SU-DHL-6 (cell line): ENCODE measurements at regions not wholly inside any gene's neighbourhood (a gene's known extent, or its start where the extent isn't known, plus 50 kb on each side); places are given as distances from the start of the nearest gene placed in this dataset.

Source experiments
- H2AFZ ChIP-seq: fragments of 200-600 bp; sonication (generic); 2 replicates; pipeline ENCODE4 v1.6.1; 2014; ENCODE audit warnings: low read depth, mild to moderate bottlenecking, moderate library complexity, mixed read lengths, antibody characterized with exemption, low read length; ENCODE audit not compliant: severe bottlenecking
- H3F3A ChIP-seq: fragments of 200-600 bp; shearing (Covaris generic); 2 replicates; pipeline ENCODE4 v1.6.0; 2016; ENCODE audit warnings: antibody characterized with exemption, mild to moderate bottlenecking; ENCODE audit not compliant: insufficient read depth
- H3K27ac ChIP-seq: fragments of 200-600 bp; sonication (generic); 2 replicates; pipeline ENCODE4 v1.5.1; 2016; ENCODE audit warnings: low read depth, mild to moderate bottlenecking, low read length, moderate library complexity, mixed read lengths
- H3K27me3 ChIP-seq: fragments of 200-600 bp; sonication (generic), shearing (Covaris generic); 2 replicates; pipeline ENCODE4 v1.6.0; 2014; ENCODE audit warnings: mild to moderate bottlenecking, low read length
- H3K36me3 ChIP-seq: fragments of 200-600 bp; sonication (generic); 2 replicates; pipeline ENCODE4 v1.6.1; 2014; ENCODE audit warnings: mild to moderate bottlenecking, low read length, mixed read lengths
- H3K4me2 ChIP-seq: fragments of 300-600, 200-600 bp; shearing (Covaris generic), sonication (generic); 2 replicates; pipeline ENCODE4 v1.6.0; 2014; ENCODE audit warnings: low read length, low read depth, mild to moderate bottlenecking; ENCODE audit not compliant: poor library complexity, severe bottlenecking
- H3K4me3 ChIP-seq: fragments of 200-600 bp; sonication (generic); 2 replicates; pipeline ENCODE4 v1.5.1; 2014; ENCODE audit warnings: antibody characterized with exemption, low read length, mild to moderate bottlenecking, mixed read lengths; ENCODE audit not compliant: insufficient read depth, poor library complexity, severe bottlenecking
- H3K79me2 ChIP-seq: fragments of 200-600 bp; sonication (generic); 2 replicates; pipeline ENCODE4 v1.6.1; 2014; ENCODE audit warnings: mild to moderate bottlenecking, low read length, moderate library complexity; ENCODE audit not compliant: insufficient read depth
- H3K9ac ChIP-seq: fragments of 200-600 bp; sonication (generic); 2 replicates; pipeline ENCODE4 v1.7.0; 2014; ENCODE audit warnings: mild to moderate bottlenecking, low read length
- H3K9me2 ChIP-seq: fragments of 200-600 bp; sonication (generic); replicated peaks from 2 replicates; pipeline ENCODE4 v1.6.1; 2014; ENCODE audit warnings: low read length; ENCODE audit not compliant: insufficient read depth
- H3K9me3 ChIP-seq: fragments of 200-600 bp; sonication (generic); 2 replicates; pipeline ENCODE4 v1.6.1; 2014; ENCODE audit warnings: low read length, mixed read lengths; ENCODE audit not compliant: insufficient read depth
- H4K20me1 ChIP-seq: fragments of 200-600 bp; sonication (generic); 2 replicates; pipeline ENCODE4 v1.6.1; 2014; ENCODE audit warnings: low read depth, mild to moderate bottlenecking, antibody characterized with exemption, low read length, moderate library complexity, mixed read lengths
- CTCF ChIP-seq: fragments of 200-600 bp; sonication (generic); IDR thresholded peaks from one replicate; pipeline ENCODE4 v1.5.1; 2017; ENCODE audit warnings: antibody characterized with exemption, mild to moderate bottlenecking, low read length, moderate library complexity; ENCODE audit not compliant: insufficient read depth, poor library complexity, severe bottlenecking
- EZH2phosphoT487 ChIP-seq: fragments of 200-600 bp; sonication (generic), shearing (Covaris generic); conservative IDR thresholded peaks from 2 replicates; pipeline ENCODE4 v1.6.1; 2018; ENCODE audit warnings: mild to moderate bottlenecking, antibody characterized with exemption, low read length, moderate library complexity, mixed read lengths

GRCh38 chr2:181131584-181131983, 151.2 kb downstream of the UBE2E3 start:
- no peaks in the 10 kb centered on the region for H3F3A ChIP-seq
- no peaks in the 10 kb centered on the region for H4K20me1 ChIP-seq
- no peaks in the 10 kb centered on the region for H3K9me3 ChIP-seq
- no peak overlapping the region for H3K27ac ChIP-seq
- H3K4me2 ChIP-seq, result no peak overlapping the region
- no peak overlapping the region for H3K9ac ChIP-seq
- no peaks in the 10 kb centered on the region for H3K36me3 ChIP-seq
- TF ChIP-seq EZH2phosphoT487 (no peak), CTCF (no peak)
- no peak overlapping the region for H2AFZ ChIP-seq
- no peaks in the 10 kb centered on the region for H3K9me2 ChIP-seq
- no peaks in the 10 kb centered on the region for H3K27me3 ChIP-seq
- no peak overlapping the region for H3K4me3 ChIP-seq
- H3K79me2 ChIP-seq, result no peaks in the 10 kb centered on the region

DNA sequence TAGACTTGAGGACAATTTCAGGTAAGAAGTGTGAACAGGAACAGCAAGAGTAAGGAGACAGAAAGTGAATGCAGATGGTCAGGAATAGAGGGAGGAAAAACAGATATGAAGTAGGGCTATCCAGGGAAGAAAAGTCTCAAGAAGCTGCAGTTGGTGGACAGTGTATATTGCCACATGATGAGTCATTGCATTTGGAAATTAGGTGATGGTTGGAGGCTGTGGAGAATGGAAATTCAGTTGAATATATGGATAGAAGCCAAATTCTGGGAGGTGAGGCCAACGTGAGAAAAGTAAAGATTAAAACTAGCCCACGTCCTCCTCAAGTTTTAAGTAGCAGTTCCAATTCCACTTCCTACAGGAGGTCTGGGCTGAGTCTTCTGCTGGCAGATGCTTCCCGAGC, 158.4 kb downstream of the UBE2E3 start:
- Histone ChIP-seq H3K27me3 (no peaks in the 10 kb centered on the region), H3K36me3 (no peaks in the 10 kb centered on the region), H3F3A (no peaks in the 10 kb centered on the region), H3K9me2 (no peaks in the 10 kb centered on the region), H4K20me1 (no peaks in the 10 kb centered on the region), H3K9me3 (no peaks in the 10 kb centered on the region), H3K4me2 (no peak overlapping the region), H3K4me3 (no peak overlapping the region), H3K79me2 (no peaks in the 10 kb centered on the region), H2AFZ (no peak overlapping the region), H3K27ac (no peak overlapping the region), H3K9ac (no peak overlapping the region)
- TF ChIP-seq EZH2phosphoT487 (no peak), CTCF (no peak)

DNA sequence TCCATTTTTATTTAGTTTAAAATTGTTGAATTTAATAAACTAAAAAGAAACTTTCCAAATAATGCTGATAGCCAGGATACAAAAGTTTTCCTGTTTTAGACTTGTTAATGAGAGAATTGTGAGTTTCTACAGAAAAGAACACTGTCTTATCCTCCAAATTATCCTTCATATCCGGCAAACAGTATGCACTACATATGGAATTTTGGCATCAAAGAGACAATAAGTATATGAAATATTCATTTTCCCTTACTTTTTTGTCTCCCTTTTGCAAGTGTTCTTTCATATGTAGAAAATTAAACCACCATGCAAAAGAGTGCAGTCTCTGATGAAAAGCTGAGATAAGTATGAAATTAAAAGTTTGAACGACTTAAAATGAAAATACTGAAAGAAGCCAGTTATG, 159.4 kb downstream of the UBE2E3 start:
- Histone ChIP-seq H3K79me2 (no peaks in the 10 kb centered on the region), H3K9me2 (no peaks in the 10 kb centered on the region), H2AFZ (no peak overlapping the region), H3K9me3 (no peaks in the 10 kb centered on the region), H3K36me3 (no peaks in the 10 kb centered on the region), H3K4me3 (no peak overlapping the region), H3K27me3 (no peaks in the 10 kb centered on the region), H3K27ac (no peak overlapping the region), H3K4me2 (no peak overlapping the region), H3K9ac (no peak overlapping the region), H4K20me1 (no peaks in the 10 kb centered on the region), H3F3A (no peaks in the 10 kb centered on the region)
- TF ChIP-seq EZH2phosphoT487 (no peak), CTCF (no peak)

GRCh38 chr2:181140414-181140813, 160.0 kb downstream of the UBE2E3 start:
- Histone ChIP-seq H4K20me1 (no peaks in the 10 kb centered on the region), H3K9ac (no peak overlapping the region), H3K4me3 (no peak overlapping the region), H3F3A (no peaks in the 10 kb centered on the region), H3K4me2 (no peak overlapping the region), H3K36me3 (no peaks in the 10 kb centered on the region), H3K9me2 (no peaks in the 10 kb centered on the region), H3K9me3 (no peaks in the 10 kb centered on the region), H2AFZ (no peak overlapping the region), H3K27me3 (no peaks in the 10 kb centered on the region), H3K27ac (no peak overlapping the region), H3K79me2 (no peaks in the 10 kb centered on the region)
- TF ChIP-seq EZH2phosphoT487 (no peak), CTCF (no peak)
